SK-N-SH treated with all-trans-retinoic acid at 6 μM for 48 hours (cell line): ENCODE measurements at regions not wholly inside any gene's neighbourhood (a gene's known extent, or its start where the extent isn't known, plus 50 kb on each side); places are given as distances from the start of the nearest gene placed in this dataset.

Source experiments
- ESRRG ChIP-seq: fragments of 250-450 bp; sonication (Bioruptor Pico); IDR thresholded peaks from 2 replicates; pipeline ENCODE4 v1.6.1; 2021; ENCODE audit warnings: mild to moderate bottlenecking
- PATZ1 ChIP-seq: fragments of 250-450 bp; sonication (Bioruptor Pico); IDR thresholded peaks from 2 replicates; pipeline ENCODE4 v1.8.0; 2020; ENCODE audit warnings: mild to moderate bottlenecking, moderate library complexity, borderline replicate concordance
- RARB ChIP-seq: fragments of 250-450 bp; sonication (Bioruptor Pico); IDR thresholded peaks from 2 replicates; pipeline ENCODE4 v1.8.0; 2021; ENCODE audit warnings: mild to moderate bottlenecking, moderate library complexity
- ZFP3 ChIP-seq: fragments of 250-450 bp; sonication (Bioruptor Pico); IDR thresholded peaks from 2 replicates; pipeline ENCODE4 v1.5.0; 2020; ENCODE audit warnings: mild to moderate bottlenecking, moderate library complexity
- ZFP30 ChIP-seq: fragments of 450-650 bp; formaldehyde crosslinking; IDR thresholded peaks from 2 replicates; pipeline ENCODE4 v1.5.0; 2022; ENCODE audit warnings: mild to moderate bottlenecking, moderate library complexity
- ZNF565 ChIP-seq: fragments of 450-650 bp; formaldehyde crosslinking; conservative IDR thresholded peaks from 2 replicates; pipeline ENCODE4 v1.5.0; 2020; ENCODE audit warnings: low read depth, mild to moderate bottlenecking, moderate library complexity

- TF ChIP-seq ZFP30 (CRISPR knock-in tag) (no peak), ESRRG (CRISPR knock-in tag) (no peak), ZFP3 (CRISPR knock-in tag) (no peak), ZNF565 (no peak), PATZ1 (no peak), RARB (CRISPR knock-in tag) (no peak)
These were observed 199.8 kb downstream of the KCNE4 start for GRCh38 chr2:223251656-223252229.
